ENCODE measurements at regions not wholly inside any gene's neighbourhood (a gene's known extent, or its start where the extent isn't known, plus 50 kb on each side); places are given as distances from the start of the nearest gene placed in this dataset.

DNA sequence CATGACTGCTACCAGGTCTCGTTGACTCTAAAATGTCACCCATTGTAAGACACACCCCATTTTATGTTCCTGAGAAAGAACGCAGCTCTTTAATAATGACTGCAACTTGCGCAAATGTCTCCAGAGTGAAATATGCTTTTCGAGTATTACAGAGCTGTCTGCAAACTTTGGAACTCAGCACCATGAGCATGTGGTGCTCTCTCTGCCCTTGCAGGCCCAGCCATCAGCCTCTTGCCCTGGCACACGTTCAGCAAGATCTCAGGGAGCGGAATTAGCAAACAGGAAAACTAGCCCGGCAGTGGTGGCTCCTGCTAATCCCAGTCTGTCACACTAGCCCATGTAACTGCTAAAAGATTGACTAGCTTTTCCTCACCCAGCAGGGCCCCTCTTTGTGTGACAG, 114.5 kb upstream of the SLC1A3 start:
- TF ChIP-seq, protein P1, sequence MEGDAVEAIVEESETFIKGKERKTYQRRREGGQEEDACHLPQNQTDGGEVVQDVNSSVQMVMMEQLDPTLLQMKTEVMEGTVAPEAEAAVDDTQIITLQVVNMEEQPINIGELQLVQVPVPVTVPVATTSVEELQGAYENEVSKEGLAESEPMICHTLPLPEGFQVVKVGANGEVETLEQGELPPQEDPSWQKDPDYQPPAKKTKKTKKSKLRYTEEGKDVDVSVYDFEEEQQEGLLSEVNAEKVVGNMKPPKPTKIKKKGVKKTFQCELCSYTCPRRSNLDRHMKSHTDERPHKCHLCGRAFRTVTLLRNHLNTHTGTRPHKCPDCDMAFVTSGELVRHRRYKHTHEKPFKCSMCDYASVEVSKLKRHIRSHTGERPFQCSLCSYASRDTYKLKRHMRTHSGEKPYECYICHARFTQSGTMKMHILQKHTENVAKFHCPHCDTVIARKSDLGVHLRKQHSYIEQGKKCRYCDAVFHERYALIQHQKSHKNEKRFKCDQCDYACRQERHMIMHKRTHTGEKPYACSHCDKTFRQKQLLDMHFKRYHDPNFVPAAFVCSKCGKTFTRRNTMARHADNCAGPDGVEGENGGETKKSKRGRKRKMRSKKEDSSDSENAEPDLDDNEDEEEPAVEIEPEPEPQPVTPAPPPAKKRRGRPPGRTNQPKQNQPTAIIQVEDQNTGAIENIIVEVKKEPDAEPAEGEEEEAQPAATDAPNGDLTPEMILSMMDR (IDR thresholded peaks at IDR 0.05; ENCODE audit: low read depth, low read length): no peak
- TF ChIP-seq, protein P2, sequence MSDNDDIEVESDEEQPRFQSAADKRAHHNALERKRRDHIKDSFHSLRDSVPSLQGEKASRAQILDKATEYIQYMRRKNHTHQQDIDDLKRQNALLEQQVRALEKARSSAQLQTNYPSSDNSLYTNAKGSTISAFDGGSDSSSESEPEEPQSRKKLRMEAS (IDR thresholded peaks at IDR 0.05; ENCODE audit: low read depth, low read length): no peak
- TF ChIP-seq POLR2A (IDR thresholded peaks at IDR 0.05; ENCODE audit: extremely low read depth, insufficient read length): no peak
